HG02884 (cell line): ENCODE measurements at regions not wholly inside any gene's neighbourhood (a gene's known extent, or its start where the extent isn't known, plus 50 kb on each side); places are given as distances from the start of the nearest gene placed in this dataset.
"Not testable (repeated sequence)": the region's sequence is repeated elsewhere in the genome, so short reads cannot be mapped to it uniquely, and the experiment has no call there.

Experiments
- ATAC-seq: cut with Tn5 transposase; IDR thresholded peaks from one replicate; pipeline ENCODE4 v1.9.1; 2021; ENCODE audit warnings: mild to moderate bottlenecking, moderate library complexity; ENCODE audit not compliant: unreplicated experiment

GRCh38 chr1:79539001-79539400, 532.5 kb upstream of the ADGRL4 start:
- no peak for ATAC-seq

GRCh38 chr1:79532555-79532954, 526.0 kb upstream of the ADGRL4 start:
- no peak for ATAC-seq

GRCh38 chr1:79531790-79532189, 525.3 kb upstream of the ADGRL4 start:
- ATAC-seq: no peak

- no peak for ATAC-seq
These were observed 523.9 kb upstream of the ADGRL4 start for GRCh38 chr1:79530476-79530875.

GRCh38 chr1:79530055-79530454, 523.5 kb upstream of the ADGRL4 start:
- no peak for ATAC-seq

- no peak for ATAC-seq
These were observed 517.6 kb upstream of the ADGRL4 start for GRCh38 chr1:79524126-79524525.

- ATAC-seq: no peak
These were observed 512.7 kb upstream of the ADGRL4 start for GRCh38 chr1:79519084-79519760.

GRCh38 chr1:79517470-79518224, 511.1 kb upstream of the ADGRL4 start:
- ATAC-seq: no peak

GRCh38 chr1:79507770-79508169, 501.2 kb upstream of the ADGRL4 start:
- ATAC-seq: no peak

GRCh38 chr1:79501153-79501552, 494.6 kb upstream of the ADGRL4 start:
- ATAC-seq: no peak

- ATAC-seq: no peak
These were observed 493.0 kb upstream of the ADGRL4 start for GRCh38 chr1:79499541-79499940.

GRCh38 chr1:79497193-79497773, 490.8 kb upstream of the ADGRL4 start:
- peak; percentile 80 for ATAC-seq

GRCh38 chr1:79496129-79496528, 489.6 kb upstream of the ADGRL4 start:
- no peak for ATAC-seq

- not testable (repeated sequence) for ATAC-seq
These were observed 487.2 kb upstream of the ADGRL4 start for GRCh38 chr1:79493702-79494101.

GRCh38 chr1:79488572-79489121, 482.1 kb upstream of the ADGRL4 start:
- not testable (repeated sequence) for ATAC-seq

GRCh38 chr1:79478728-79479373, 472.3 kb upstream of the ADGRL4 start:
- ATAC-seq: no peak

GRCh38 chr1:79478160-79478559, 471.6 kb upstream of the ADGRL4 start:
- no peak for ATAC-seq

- ATAC-seq: peak; percentile 71
These were observed 465.6 kb upstream of the ADGRL4 start for GRCh38 chr1:79472067-79472656.

GRCh38 chr1:79469139-79469538, 462.6 kb upstream of the ADGRL4 start:
- ATAC-seq: no peak

- peak; percentile 95 for ATAC-seq
These were observed 454.4 kb upstream of the ADGRL4 start for GRCh38 chr1:79460773-79461436.
